G401.6 (cell line): ENCODE measurements at regions not wholly inside any gene's neighbourhood (a gene's known extent, or its start where the extent isn't known, plus 50 kb on each side); places are given as distances from the start of the nearest gene placed in this dataset.

Experiments used
- FAIRE-seq: peaks from 2 replicates; lab custom pipeline; 2012; peaks lifted over from hg19 to GRCh38; lab: Jason Lieb, UNC

DNA sequence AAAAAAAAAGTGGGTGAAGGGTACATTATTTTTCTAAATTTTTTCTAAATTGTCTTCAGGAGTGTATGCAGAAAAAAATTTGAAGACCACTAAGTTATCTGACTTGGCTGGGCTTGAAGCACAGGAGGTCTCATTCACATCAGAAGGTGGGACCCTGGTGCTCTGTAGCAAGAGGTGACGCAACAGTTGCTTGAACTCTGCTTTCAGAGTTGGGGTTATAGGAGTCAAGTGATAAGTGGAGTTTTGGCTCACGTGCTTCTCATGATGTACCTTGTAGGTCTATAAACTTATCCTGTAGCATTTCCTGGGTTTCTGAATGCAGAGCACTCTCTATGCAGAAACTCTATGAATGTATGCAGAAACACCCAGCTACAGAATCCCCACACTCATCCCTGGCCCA is 58.5 kb upstream of the FOXC1 start:
- no peak for FAIRE-seq

DNA sequence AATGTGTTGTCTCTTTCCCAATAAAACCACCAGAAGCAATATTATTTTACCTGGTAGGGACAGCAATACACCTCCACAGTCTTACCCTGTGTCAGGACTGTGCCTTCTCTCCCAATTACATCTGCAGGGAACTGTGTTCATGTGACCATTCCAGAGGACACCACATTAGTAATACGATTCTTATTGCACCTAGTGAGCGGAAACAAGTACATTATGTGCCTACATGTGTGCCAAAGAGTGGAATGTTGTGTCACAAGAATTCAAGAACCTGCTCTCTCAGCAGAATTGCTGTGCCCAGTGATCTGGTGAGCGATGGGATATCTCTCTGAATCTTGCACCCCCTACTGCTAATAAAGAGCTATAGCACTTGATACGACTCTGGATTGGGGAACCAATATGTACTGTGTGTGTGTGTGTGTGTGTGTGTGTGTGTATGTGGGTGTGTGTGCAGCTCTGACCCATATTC is 57.4 kb upstream of the FOXC1 start:
- no peak for FAIRE-seq

DNA sequence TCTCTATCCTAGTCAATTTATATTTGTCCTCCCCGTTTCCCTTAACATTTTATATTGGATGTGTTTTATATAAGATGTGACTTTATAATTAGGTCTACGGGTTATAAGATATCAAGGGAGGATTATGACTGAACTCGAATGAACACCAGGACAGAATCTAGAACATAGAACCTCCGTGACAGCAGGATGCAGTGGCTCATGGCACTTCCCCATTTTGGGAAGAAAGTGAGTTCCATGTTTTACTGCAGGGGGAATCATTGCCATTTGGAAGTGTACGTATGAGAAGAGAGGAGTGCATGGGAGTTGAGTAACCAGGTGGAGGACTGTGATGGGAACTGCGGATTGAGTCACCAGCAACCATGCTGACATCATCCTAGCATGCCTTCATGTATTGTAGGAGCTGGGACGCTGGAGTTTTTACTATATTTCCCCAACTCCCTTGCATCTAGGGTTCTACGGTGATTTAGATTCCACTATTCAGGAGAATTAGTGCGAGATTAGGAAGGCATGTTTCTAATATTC is 56.1 kb upstream of the FOXC1 start:
- FAIRE-seq: no peak

DNA sequence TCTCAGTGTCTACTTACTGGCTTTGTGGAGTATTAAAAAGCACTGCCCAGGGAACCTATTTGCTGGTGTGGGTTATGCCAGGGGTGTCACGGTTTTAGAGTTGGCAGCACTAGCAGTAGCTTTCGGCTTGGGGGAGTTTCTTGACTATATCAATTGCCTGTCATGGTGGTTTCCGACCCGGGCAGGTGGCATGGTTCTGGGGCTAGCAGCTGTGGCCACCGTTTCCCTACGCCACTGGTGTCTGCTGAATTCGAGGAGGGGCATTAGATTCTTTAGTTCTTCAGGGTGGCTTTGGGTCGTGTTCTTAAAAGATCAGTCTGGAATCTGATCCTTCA is 55.6 kb upstream of the FOXC1 start:
- no peak for FAIRE-seq

DNA sequence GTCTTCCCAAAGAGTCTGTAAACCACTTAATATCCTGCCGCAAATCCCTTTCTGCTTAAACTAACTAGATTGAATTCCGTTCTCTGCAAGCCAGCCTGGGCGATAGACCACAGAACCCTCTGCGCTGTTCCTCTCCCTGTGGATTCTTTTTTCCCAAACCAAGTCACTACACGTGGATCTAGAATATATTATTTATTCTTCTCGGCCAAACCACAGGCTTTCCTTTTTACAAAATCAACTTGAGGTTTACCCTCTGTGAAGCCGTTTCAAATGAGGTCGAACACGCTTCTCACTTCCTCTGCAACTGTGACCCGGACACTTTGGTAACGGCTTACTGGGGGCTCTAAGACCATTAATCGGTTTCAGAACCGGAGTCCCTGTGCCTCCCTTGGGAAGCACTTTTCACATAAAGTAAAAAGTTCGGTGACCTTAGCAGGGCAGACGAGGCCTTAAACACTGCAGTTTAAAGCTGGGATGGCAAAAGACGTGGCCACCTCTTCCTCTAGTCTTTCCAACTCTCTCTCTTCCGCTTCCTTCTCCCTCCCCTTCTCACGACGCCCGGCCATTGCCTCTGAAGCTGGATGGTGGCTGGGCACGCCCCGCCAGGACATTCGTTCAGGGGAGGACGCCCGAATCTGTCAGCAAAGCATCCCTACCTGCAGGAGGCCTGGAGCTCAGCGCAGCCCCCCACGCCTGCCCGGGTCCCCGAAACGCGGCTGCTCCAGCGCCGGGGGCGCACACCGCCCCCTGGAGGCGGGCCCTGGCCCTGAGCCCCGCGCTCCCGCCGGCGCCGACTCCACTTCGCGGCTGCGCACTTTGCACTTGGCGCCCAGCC is 55.0 kb upstream of the FOXC1 start:
- no peak for FAIRE-seq

DNA sequence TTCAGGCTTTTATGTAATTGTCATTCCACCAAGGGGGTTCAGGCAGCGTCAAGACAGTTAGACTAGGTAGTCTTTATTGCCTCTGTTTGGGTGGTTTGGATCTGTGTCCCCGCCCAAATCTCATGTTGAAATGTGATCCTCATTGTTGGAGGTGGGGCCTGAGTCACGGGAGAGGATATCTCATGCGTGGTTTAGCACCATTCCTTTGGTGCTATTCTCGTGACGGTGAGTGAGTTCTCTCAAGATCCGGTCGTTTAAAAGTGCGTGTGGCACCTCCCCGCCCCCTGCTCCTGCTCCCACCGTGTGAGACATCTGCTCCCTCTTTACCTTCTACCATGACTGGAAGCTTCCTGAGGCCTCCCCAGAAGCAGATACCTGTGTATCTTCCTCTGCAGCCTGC is 51.3 kb upstream of the FOXC1 start:
- FAIRE-seq: no peak
